GM21529 (cell line): ENCODE measurements at regions not wholly inside any gene's neighbourhood (a gene's known extent, or its start where the extent isn't known, plus 50 kb on each side); places are given as distances from the start of the nearest gene placed in this dataset.
"Not testable (repeated sequence)": the region's sequence is repeated elsewhere in the genome, so short reads cannot be mapped to it uniquely, and the experiment has no call there.

Source experiments
- ATAC-seq: cut with Tn5 transposase; IDR thresholded peaks from one replicate; pipeline ENCODE4 v1.9.1; 2021; ENCODE audit not compliant: unreplicated experiment

DNA sequence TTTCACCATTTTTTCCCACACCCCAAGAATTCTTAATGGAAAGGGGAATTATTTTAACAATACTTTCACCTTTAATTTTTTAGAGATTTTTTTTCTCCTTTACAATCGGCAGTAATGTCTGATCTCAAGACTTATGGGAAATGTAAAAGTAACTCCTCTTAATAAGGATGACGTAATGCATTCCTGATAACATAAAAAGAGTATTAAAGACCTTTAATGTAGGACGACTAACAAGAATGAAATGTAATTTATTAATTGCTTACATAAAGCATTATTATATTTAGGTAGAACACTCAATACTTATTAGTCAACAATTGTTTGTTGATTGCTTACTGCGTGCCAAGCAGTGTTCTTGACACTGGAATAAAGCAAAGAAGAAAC is 416.8 kb upstream of the NAALADL2 start:
- ATAC-seq: no peak

DNA sequence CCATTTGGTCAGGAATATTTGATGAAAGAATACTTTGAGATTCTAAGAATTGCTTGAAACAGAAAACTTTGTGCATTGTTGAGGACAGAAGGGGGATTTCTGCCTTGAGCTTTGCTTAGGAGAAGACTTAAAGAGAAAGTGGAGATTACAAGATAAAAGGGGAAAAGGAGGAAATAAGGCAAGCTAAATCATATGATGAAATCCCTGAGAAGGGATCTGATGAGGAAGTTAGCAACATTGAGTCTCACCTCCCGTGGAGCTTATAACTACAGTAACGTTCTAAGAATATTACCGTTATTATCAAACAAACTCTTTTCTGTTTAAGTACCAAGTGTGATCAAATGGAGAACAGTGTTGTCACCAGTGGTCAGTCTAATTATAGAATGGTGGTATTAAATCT is 414.7 kb upstream of the NAALADL2 start:
- no peak for ATAC-seq

DNA sequence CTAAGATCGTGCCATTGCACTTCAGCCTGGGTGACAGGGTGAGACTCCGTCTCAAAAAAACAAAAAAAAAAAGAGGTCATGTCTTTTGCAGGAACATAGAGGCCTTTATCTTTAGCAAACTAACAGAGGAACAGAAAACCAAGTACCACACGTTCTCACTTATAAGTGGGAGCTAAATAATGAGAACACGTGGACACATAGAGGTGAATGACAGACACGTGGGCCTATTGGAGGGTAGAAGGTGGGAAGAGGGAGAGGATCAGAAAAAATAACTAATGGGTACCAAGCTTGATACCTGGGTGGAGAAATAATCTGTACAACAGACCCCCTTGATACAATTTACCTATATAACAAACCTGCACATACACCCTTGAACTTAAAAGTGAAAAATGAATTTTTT is 401.4 kb upstream of the NAALADL2 start:
- no peak for ATAC-seq

- no peak for ATAC-seq
Observed at GRCh38 chr3:174460831-174461230, 398.3 kb upstream of the NAALADL2 start.

- no peak for ATAC-seq
Observed at GRCh38 chr3:174462916-174463315, 396.2 kb upstream of the NAALADL2 start.

GRCh38 chr3:174465177-174465576 is 394.0 kb upstream of the NAALADL2 start:
- no peak for ATAC-seq

- no peak for ATAC-seq
Observed at GRCh38 chr3:174466471-174467054, 392.6 kb upstream of the NAALADL2 start.

GRCh38 chr3:174477491-174477890 is 381.6 kb upstream of the NAALADL2 start:
- no peak for ATAC-seq

- ATAC-seq: no peak
Observed at GRCh38 chr3:174480767-174481166, 378.4 kb upstream of the NAALADL2 start.

DNA sequence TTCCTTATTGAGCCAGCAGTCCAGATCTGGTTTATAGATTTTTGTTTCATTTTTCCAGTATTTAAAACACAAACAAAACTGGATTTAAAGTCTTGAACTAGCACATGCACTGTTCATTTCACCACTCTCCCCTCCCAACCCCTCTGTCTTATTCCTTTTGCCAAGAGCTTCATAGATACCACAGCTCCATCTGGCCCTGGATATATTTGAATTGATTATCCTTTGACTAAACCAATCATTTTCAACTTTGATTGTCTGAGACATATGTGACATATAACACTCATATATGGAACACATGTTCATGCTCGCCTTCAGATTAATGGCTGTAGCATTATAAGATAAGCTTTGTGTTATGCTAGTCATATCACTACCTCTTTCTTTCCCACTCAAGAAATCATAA is 376.6 kb upstream of the NAALADL2 start:
- no peak for ATAC-seq

DNA sequence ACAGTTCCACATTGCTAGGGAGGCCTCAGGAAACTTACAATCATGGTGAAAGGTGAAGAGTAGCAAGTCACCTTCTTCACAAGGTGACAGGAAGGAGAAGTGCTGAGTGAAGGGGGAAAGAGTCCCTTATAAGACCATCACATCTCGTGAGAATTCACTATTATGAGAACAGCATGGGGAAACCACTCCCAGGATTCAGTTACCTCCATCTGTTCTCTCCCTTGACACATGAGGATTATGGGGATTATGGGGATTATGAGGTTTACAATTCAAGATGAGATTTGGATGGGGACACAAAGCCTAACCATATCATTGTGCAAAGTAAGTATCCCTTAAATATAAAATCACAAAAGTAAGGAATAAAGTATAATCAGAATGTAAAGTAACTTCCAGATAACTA is 375.9 kb upstream of the NAALADL2 start:
- no peak for ATAC-seq

DNA sequence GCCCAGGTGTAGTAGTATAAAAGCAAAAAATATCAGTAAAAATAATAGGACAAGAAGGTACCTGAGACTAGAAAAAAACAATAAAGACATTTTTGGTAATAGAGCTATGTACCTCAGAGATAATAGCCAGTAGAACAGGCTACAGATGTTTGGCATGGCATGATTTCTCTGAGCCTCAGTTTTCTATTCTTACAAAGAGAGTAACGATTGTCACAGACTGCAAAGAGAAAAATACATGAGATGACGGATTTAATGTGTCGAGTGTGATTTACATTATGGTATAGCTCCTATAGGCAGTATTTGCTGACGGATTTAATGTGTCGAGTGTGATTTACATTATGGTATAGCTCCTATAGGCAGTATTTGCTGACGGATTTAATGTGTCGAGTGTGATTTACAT is 375.3 kb upstream of the NAALADL2 start:
- ATAC-seq: not testable (repeated sequence)

GRCh38 chr3:174488527-174488926 is 370.6 kb upstream of the NAALADL2 start:
- ATAC-seq: no peak

DNA sequence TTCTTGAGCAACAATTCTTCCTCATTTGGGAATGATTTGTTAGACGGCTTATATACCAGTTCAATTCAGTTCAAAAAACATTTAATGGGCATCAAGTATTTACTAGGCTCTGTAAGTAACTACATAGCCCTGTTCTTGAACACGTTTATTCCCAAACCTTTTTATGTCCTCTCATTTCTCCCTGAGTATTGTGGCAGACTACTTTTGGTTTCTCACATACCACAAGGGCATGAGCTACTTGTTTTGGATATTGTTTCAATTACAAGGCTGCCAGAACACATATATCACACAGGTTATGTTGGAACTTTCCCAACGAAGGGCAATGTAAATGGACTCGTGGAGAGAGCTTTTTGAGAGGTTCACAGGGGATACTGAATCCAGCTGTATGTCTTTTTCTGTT is 363.8 kb upstream of the NAALADL2 start:
- ATAC-seq: no peak

- ATAC-seq: no peak
Observed at GRCh38 chr3:174495928-174496327, 363.2 kb upstream of the NAALADL2 start.

DNA sequence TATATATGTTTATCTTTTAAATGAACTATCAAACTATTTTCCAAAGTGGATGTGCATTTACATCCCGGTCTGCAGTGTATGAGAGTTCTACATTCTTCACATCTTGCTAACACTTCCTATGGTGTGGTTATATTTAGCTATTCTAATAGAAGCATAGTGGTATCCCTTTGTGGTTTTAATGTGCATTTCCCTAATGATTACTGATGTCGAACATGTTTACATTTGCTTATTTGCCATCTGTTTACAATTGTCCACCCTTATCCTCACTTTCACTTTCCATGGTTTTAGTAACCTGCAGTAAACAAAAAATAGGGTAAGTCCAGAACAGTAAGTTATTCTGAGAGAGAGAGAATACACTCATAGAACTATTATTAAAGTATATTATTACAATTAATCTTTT is 360.5 kb upstream of the NAALADL2 start:
- ATAC-seq: no peak

GRCh38 chr3:174505266-174505665 is 353.9 kb upstream of the NAALADL2 start:
- no peak for ATAC-seq

DNA sequence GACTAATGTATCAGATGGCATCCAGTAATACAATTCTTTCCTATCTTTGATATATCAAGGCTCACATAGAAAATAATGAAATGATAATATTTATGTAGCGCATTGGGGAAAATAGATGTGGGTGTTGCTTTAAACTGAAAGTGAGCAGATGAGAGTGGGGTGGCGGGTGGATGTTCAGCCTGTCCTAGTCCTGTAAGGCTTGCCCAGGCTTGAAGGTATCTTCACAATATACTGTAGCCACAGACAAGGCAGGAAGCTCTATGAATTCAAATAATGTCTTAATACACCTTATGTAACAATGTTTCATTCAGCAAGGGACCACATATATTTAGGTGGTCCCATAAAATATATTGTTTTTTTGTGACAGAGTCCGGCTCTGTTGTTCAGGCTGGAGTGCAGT is 334.9 kb upstream of the NAALADL2 start:
- ATAC-seq: no peak

GRCh38 chr3:174529298-174529697 is 329.8 kb upstream of the NAALADL2 start:
- ATAC-seq: no peak

GRCh38 chr3:174531262-174531982 is 327.7 kb upstream of the NAALADL2 start:
- no peak for ATAC-seq

GRCh38 chr3:174532216-174532615 is 326.9 kb upstream of the NAALADL2 start:
- ATAC-seq: no peak

DNA sequence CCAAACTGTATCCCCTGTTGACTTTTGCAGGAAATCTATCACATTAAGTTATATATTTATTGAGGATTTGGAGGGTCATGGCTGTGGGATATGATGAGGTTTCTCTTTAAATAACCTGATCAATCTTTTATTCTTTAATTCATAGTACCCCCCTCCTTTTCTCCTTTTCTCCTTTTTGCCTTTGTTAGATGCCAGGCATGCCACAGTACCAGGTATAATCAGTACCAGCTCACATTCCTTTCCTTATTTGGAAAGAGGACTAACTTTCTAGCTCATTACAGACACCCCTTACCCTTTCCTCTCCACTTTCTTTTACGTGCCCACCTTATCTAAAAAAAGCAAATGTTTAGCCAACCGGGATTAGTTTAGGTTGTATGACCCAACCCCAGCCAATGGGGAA is 326.4 kb upstream of the NAALADL2 start:
- ATAC-seq: no peak

GRCh38 chr3:174533286-174533685 is 325.8 kb upstream of the NAALADL2 start:
- no peak for ATAC-seq
